Psoas muscle (tissue), 7 donors: ENCODE measurements at regions not wholly inside any gene's neighbourhood (a gene's known extent, or its start where the extent isn't known, plus 50 kb on each side); places are given as distances from the start of the nearest gene placed in this dataset.
"Not testable (repeated sequence)": the region's sequence is repeated elsewhere in the genome, so short reads cannot be mapped to it uniquely, and the experiment has no call there.

Experiments
- ATAC-seq, 4 donors: fragments of 200-7000 bp; cut with Tn5 transposase; one replicate each; pipeline ENCODE4 v1.9.1; 2020; ENCODE audit warnings: moderate library complexity in 3 of 4, mild to moderate bottlenecking in 2 of 4
- DNase-seq, 2 donors: peaks; one replicate each; pipeline ENCODE4 v3.0.0-alpha.2; 2020
- H3K27ac ChIP-seq: fragments of 200-600 bp; one replicate; pipeline ENCODE4 v1.8.0; 2022
- H3K27me3 ChIP-seq, 3 donors: fragments of 200-600 bp in 1 of 3; one replicate each; pipeline versions ENCODE4 v1.6.1 to v1.8.0; 2013 to 2022; ENCODE audit warnings: low read length in 2 of 3, mild to moderate bottlenecking in 2 of 3, moderate library complexity in 1 of 3; ENCODE audit not compliant: insufficient read depth in 3 of 3
- H3K36me3 ChIP-seq, 2 donors: fragments of 200-600 bp in 1 of 2; one replicate each; pipeline versions ENCODE4 v1.6.1 to v1.8.0; 2013 to 2022; ENCODE audit warnings: low read depth in 1 of 2, mild to moderate bottlenecking in 1 of 2, moderate library complexity in 1 of 2; ENCODE audit not compliant: insufficient read depth in 1 of 2
- H3K4me1 ChIP-seq: fragments of 200-600 bp; one replicate; pipeline ENCODE4 v1.8.0; 2022
- H3K4me3 ChIP-seq: fragments of 200-600 bp; one replicate; pipeline ENCODE4 v1.8.0; 2022; ENCODE audit warnings: mild to moderate bottlenecking
- H3K9me3 ChIP-seq: fragments of 200-600 bp; one replicate; pipeline ENCODE4 v1.8.0; 2022
- CTCF ChIP-seq: fragments of 200-600 bp; IDR thresholded peaks from one replicate; pipeline ENCODE4 v1.8.0; 2022; ENCODE audit warnings: antibody characterized with exemption
- WGBS, 3 donors: extraction: QIAGEN DNeasy Blood & Tissue Kit; methylation state at CpG; one replicate each; pipeline versions ENCODE4 v1.1.6 to v1.1.7; 2013; 5-methylcytosine and 5-hydroxymethylcytosine counted together
- intact Hi-C, 2 donors: fragments of 100-400 bp; cut with DNase I; formaldehyde crosslinking; loops; one replicate each; pipeline versions ENCODE4 v1.11.0 to v1.14.2; 2022
- donor health status: healthy with polysubstance abuse.
- donor health status: DM: no; HTN: no; CAD: no; lungs with moderate emphysema.
- donor health status: Bipolar disorder and iron deficiency.
- donor health status: healthy.
- donor health status: DM: yes; HTN: yes; CAD: no.
- donor health status: DM: no; HTN: no; CAD: no.
- donor health status: DM: yes; HTN: yes; CAD: no.

- intact Hi-C loops: loop anchor here in 1 of 2 donors (10.0 kb wide), 1 partner anchor 1335 kb away; no protein-coding TSS in a partner anchor
- no peak for DNase-seq
- no peak overlapping the region for H3K4me3 ChIP-seq
- H3K27me3 ChIP-seq: no peaks in the 10 kb centered on the region
- no peaks in the 10 kb centered on the region for H3K36me3 ChIP-seq
- 45 to 49% (median 48%) methylated on average over 3 of the region's 3 CpGs for WGBS, 3 donors
- no peaks in the 10 kb centered on the region for H3K4me1 ChIP-seq
- no peaks in the 10 kb centered on the region for H3K9me3 ChIP-seq
- no peak for TF ChIP-seq CTCF
- H3K27ac ChIP-seq: no peak overlapping the region
- ATAC-seq: no peak
These were observed 1705.5 kb upstream of the PIK3C3 start for GRCh38 chr18:40249390-40250080.

- H3K27me3 ChIP-seq, H3K9me3 ChIP-seq, H3K27ac ChIP-seq, ATAC-seq, DNase-seq, H3K4me3 ChIP-seq, H3K36me3 ChIP-seq, H3K4me1 ChIP-seq, intact Hi-C loops: not testable (repeated sequence)
- 87 to 90% (median 88%) methylated on average over 5 of the region's 5 CpGs for WGBS, 3 donors
These were observed 1709.4 kb upstream of the PIK3C3 start for GRCh38 chr18:40245612-40246011.

- H3K36me3 ChIP-seq: no peaks in the 10 kb centered on the region
- H3K4me1 ChIP-seq: no peaks in the 10 kb centered on the region
- no peak for DNase-seq
- no peak for ATAC-seq
- H3K27me3 ChIP-seq: no peaks in the 10 kb centered on the region
- no peak for TF ChIP-seq CTCF
- WGBS, 3 donors: 18 to 36% (median 21%) methylated on average over 1 of the region's 1 CpG
- H3K4me3 ChIP-seq: no peak overlapping the region
- intact Hi-C loops: no loop called here
- H3K9me3 ChIP-seq: no peaks in the 10 kb centered on the region
- no peak overlapping the region for H3K27ac ChIP-seq
These were observed 1711.4 kb upstream of the PIK3C3 start for GRCh38 chr18:40243607-40244006.

GRCh38 chr18:40235836-40236235, 1719.2 kb upstream of the PIK3C3 start:
- Histone ChIP-seq H3K4me1 (no peaks in the 10 kb centered on the region), H3K27ac (no peak overlapping the region), H3K9me3 (no peaks in the 10 kb centered on the region), H3K36me3 (no peaks in the 10 kb centered on the region), H3K27me3 (no peaks in the 10 kb centered on the region), H3K4me3 (no peak overlapping the region)
- no peak for ATAC-seq
- no peak for TF ChIP-seq CTCF
- 58 to 78% (median 72%) methylated on average over 6 of the region's 6 CpGs for WGBS, 3 donors
- DNase-seq: no peak
- intact Hi-C loops: no loop called here

- 81 to 85% (median 82%) methylated on average over 2 of the region's 2 CpGs for WGBS, 3 donors
- H3K36me3 ChIP-seq: no peaks in the 10 kb centered on the region
- TF ChIP-seq CTCF: no peak
- H3K4me3 ChIP-seq: no peak overlapping the region
- intact Hi-C loops: no loop called here
- no peaks in the 10 kb centered on the region for H3K9me3 ChIP-seq
- no peak for DNase-seq
- no peak for ATAC-seq
- H3K27me3 ChIP-seq: no peaks in the 10 kb centered on the region
- no peaks in the 10 kb centered on the region for H3K4me1 ChIP-seq
- no peak overlapping the region for H3K27ac ChIP-seq
These were observed 1719.7 kb upstream of the PIK3C3 start for GRCh38 chr18:40235323-40235722.
